Body of pancreas (tissue), 4 donors: ENCODE measurements at regions not wholly inside any gene's neighbourhood (a gene's known extent, or its start where the extent isn't known, plus 50 kb on each side); places are given as distances from the start of the nearest gene placed in this dataset.

ENCODE experiments used
- CTCF ChIP-seq, 7 experiments: fragments of 450-650 bp in 4 of 7; fragments of 200-600 bp in 3 of 7; sonication (generic) in 3 of 7; IDR thresholded peaks; one replicate each; pipeline ENCODE4 v1.5.1; 2016 to 2019; ENCODE audit warnings: antibody characterized with exemption in 7 of 7
- POLR2A ChIP-seq, 3 donors: fragments of 450-650 bp; IDR thresholded peaks; one replicate each; pipeline ENCODE4 v1.6.1; 2016; ENCODE audit warnings: antibody characterized with exemption in 3 of 3, mild to moderate bottlenecking in 2 of 3

DNA sequence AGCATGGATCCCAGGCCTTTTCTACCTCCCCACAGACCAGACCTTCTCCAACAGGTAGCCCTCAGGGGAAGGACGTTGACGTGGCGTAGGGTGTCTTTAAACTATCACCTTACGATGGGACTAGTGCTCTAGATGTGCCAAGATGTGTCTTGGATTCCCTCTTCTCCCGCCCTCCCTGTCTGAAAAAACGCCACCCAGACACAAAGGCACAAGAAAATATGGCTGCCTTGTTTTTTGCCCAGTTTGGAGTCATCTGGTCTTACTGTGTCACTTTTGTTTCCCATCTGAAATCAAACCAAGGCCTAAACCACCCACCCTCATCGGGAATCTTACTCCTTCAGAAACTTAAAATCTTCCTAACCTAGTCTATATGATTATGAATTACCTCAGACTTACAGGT lies 235.4 kb downstream of the OR13H1 start:
- TF ChIP-seq POLR2A (IDR thresholded peaks at IDR 0.05) (no peak), CTCF (IDR thresholded peaks at IDR 0.05) (no peak)
